ENCODE measurements at regions not wholly inside any gene's neighbourhood (a gene's known extent, or its start where the extent isn't known, plus 50 kb on each side); places are given as distances from the start of the nearest gene placed in this dataset.
"Not testable (repeated sequence)": the region's sequence is repeated elsewhere in the genome, so short reads cannot be mapped to it uniquely, and the experiment has no call there.

DNA sequence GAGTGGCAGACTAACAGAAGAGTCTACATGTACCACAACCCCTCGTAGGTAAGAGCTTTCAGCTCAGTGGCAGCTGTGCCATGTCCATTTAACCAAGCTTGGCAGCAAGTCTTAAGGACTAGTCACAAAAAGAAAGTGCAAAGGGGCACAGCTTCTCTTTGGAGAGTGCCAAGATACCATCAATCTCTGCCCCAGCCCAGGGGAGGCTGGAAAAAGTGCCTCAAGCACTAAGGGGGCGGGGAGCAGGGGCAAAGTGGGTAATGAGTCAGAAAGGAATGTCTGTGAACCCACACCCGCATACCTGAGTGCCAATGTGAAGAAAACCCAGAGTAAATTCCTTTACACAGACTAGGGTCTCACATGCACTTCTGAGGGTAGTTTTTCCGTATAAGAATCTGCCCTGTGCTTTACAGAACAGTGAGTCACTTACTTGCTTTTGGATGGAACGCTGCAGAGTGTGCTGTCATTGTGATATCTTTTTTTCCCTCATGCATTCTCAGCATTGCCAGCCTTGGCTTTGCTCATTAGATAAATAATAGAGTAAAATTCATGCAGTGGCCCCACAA, 219.8 kb downstream of the ZNF674 start:
- Histone ChIP-seq H3K27ac (ENCODE audit: low read depth, low read length) (peak overlapping the region; percentile 97; the same call in 1 of the 2 replicates), H3K36me3 (ENCODE audit: control insufficient read depth, insufficient read depth, low read length) (no peaks in the 10 kb centered on the region), H3K4me3 (ENCODE audit: low read depth, low read length) (peak overlapping the region; percentile 9; the same call in 1 of the 2 replicates), H3K9ac (ENCODE audit: low read length) (peak overlapping the region; percentile 89), H3K4me1 (ENCODE audit: control insufficient read depth, insufficient read depth, low read length) (peaks cover 48% of the 10 kb centered on the region), H3K9me3 (ENCODE audit: control insufficient read depth, insufficient read depth, low read depth, low read length) (no peaks in the 10 kb centered on the region), H3K27me3 (ENCODE audit: control insufficient read depth, insufficient read depth, low read length) (no peaks in the 10 kb centered on the region)

DNA sequence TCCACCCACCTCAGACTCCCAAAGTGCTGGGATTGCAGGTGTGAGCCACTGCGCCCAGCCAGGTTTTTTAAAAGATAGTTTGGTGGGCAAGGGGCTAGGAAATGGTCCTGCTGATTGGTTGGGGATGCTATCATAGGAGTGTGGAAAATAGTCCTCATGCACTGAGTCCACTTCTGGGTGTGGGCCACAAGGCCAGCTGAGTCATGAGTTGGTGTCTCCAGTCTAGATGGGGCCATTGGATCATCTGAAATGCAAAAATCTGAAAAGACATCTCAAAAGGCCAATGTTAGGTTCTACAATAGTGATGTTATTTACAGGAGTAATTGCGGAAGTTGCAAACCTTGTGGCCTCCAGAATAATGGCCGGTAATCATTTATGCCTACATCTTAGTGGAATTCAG, 221.1 kb downstream of the ZNF674 start:
- H3K4me3 ChIP-seq (ENCODE audit: low read depth, low read length): no peak overlapping the region
- H3K36me3 ChIP-seq (ENCODE audit: control insufficient read depth, insufficient read depth, low read length): no peaks in the 10 kb centered on the region
- H3K4me1 ChIP-seq (ENCODE audit: control insufficient read depth, insufficient read depth, low read length): peaks cover 53% of the 10 kb centered on the region
- H3K9me3 ChIP-seq (ENCODE audit: control insufficient read depth, insufficient read depth, low read depth, low read length): no peaks in the 10 kb centered on the region
- no peaks in the 10 kb centered on the region for H3K27me3 ChIP-seq (ENCODE audit: control insufficient read depth, insufficient read depth, low read length)
- H3K27ac ChIP-seq (ENCODE audit: low read depth, low read length): peak overlapping the region; percentile 97; the same call in 1 of the 2 replicates
- H3K9ac ChIP-seq (ENCODE audit: low read length): no peak overlapping the region

DNA sequence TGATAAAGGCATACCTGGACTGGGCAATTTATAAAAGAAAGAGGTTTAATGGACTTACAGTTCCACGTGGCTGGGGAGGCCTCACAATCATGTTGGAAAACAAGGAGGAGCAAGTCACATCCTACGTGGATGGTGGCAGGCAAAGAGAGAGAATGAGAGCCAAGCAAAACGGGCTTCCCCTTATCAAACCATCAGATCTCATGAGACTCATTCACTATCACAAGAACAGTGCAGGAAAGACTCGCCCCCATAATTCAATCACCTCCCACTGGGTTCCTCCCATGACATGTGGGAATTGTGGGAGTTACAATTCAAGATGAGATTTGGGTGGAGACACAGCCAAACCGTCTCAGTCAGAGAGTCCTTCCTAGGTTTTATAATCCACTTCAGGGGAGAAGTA, 222.3 kb downstream of the ZNF674 start:
- H3K9me3 ChIP-seq (ENCODE audit: control insufficient read depth, insufficient read depth, low read depth, low read length); H3K27ac ChIP-seq (ENCODE audit: low read depth, low read length); H3K4me3 ChIP-seq (ENCODE audit: low read depth, low read length); H3K9ac ChIP-seq (ENCODE audit: low read length); H3K27me3 ChIP-seq (ENCODE audit: control insufficient read depth, insufficient read depth, low read length); H3K36me3 ChIP-seq (ENCODE audit: control insufficient read depth, insufficient read depth, low read length): not testable (repeated sequence)
- peaks cover 46% of the 10 kb centered on the region for H3K4me1 ChIP-seq (ENCODE audit: control insufficient read depth, insufficient read depth, low read length)

DNA sequence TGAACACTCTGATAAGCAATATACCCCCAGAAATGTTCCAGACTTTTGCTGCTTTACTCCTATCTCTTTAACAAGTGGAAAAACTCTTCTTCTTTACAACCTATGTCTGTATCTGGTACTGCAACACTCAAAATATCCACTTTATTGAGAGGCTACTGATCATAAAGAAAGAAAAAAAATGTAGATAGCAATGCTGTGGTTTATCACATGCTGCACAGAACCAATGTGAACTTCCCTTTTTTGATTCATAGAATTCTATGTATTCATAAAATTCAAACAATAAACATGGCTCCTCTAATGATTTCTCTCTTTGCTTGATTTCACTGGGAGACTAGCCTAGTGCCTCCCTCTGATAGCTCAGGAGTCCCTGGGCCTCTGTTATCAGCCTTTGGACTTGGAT, 223.5 kb downstream of the ZNF674 start:
- Histone ChIP-seq H3K9me3 (ENCODE audit: control insufficient read depth, insufficient read depth, low read depth, low read length) (no peaks in the 10 kb centered on the region), H3K27ac (ENCODE audit: low read depth, low read length) (no peak overlapping the region), H3K9ac (ENCODE audit: low read length) (no peak overlapping the region), H3K4me3 (ENCODE audit: low read depth, low read length) (no peak overlapping the region), H3K4me1 (ENCODE audit: control insufficient read depth, insufficient read depth, low read length) (peaks cover 50% of the 10 kb centered on the region), H3K27me3 (ENCODE audit: control insufficient read depth, insufficient read depth, low read length) (no peaks in the 10 kb centered on the region), H3K36me3 (ENCODE audit: control insufficient read depth, insufficient read depth, low read length) (no peaks in the 10 kb centered on the region)

DNA sequence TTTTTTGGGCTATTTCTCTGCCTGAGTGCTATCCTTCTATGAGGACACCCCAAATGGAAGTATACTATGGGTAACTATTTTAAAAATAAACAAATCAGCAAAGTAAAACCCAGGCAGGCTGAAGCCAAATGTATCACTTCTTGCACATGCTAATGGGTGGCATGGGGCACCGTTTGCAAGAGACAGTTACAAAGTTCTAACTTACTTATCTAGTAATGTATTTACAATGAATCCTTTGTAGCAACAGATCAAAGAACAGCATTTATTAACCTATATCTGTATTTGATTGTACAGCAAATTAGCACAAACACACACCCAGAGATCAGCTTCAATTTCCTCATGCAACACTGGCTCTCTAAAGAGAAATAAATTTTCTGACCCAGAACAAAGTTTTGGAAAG, 225.5 kb downstream of the ZNF674 start:
- H3K27me3 ChIP-seq (ENCODE audit: control insufficient read depth, insufficient read depth, low read length): no peaks in the 10 kb centered on the region
- H3K36me3 ChIP-seq (ENCODE audit: control insufficient read depth, insufficient read depth, low read length): no peaks in the 10 kb centered on the region
- H3K9ac ChIP-seq (ENCODE audit: low read length): no peak overlapping the region
- no peaks in the 10 kb centered on the region for H3K9me3 ChIP-seq (ENCODE audit: control insufficient read depth, insufficient read depth, low read depth, low read length)
- no peak overlapping the region for H3K4me3 ChIP-seq (ENCODE audit: low read depth, low read length)
- H3K27ac ChIP-seq (ENCODE audit: low read depth, low read length): no peak overlapping the region
- peaks cover 32% of the 10 kb centered on the region for H3K4me1 ChIP-seq (ENCODE audit: control insufficient read depth, insufficient read depth, low read length)

DNA sequence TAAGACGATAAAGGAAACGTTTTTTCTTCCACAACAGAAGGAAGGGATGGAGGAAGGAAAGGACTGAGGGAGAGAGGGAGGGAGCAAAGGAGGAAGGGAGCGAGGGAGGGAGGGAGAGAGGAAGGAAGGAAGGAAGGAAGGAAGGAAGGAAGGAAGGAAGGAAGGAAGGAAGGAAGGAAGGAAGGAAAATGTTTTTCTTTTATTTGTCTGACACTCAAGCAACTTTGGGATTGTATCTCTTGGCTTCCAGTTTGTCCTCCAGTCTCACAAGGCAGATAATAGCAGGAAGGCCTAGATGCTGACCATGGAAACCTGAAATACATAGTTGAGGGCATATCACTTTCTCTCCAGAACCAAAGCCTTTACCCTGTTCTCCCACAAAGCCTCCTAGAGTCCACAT, 226.7 kb downstream of the ZNF674 start:
- no peaks in the 10 kb centered on the region for H3K36me3 ChIP-seq (ENCODE audit: control insufficient read depth, insufficient read depth, low read length)
- no peak overlapping the region for H3K9ac ChIP-seq (ENCODE audit: low read length)

DNA sequence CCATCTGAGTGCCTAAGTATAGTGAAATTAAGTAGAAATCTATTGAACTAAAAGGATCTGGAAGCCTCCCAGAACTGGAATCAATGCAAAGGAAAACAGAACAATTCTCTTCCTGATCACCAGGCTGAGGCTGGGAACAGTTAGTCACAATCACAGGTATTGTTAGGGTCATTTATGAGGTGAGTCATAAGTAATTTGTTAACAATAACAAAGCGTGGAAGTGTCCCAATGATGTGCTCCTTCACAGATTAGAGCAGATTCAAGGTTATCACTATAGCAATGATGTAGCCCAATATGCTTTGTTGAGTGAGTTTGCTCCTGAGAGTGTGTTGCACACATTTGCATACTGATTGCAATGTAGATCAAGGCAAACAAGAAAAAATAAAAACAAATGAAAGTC, 228.1 kb downstream of the ZNF674 start:
- Histone ChIP-seq H3K4me3 (ENCODE audit: low read depth, low read length) (no peak overlapping the region), H3K4me1 (ENCODE audit: control insufficient read depth, insufficient read depth, low read length) (peaks cover 25% of the 10 kb centered on the region), H3K9ac (ENCODE audit: low read length) (no peak overlapping the region), H3K27ac (ENCODE audit: low read depth, low read length) (no peak overlapping the region), H3K36me3 (ENCODE audit: control insufficient read depth, insufficient read depth, low read length) (no peaks in the 10 kb centered on the region), H3K9me3 (ENCODE audit: control insufficient read depth, insufficient read depth, low read depth, low read length) (no peaks in the 10 kb centered on the region), H3K27me3 (ENCODE audit: control insufficient read depth, insufficient read depth, low read length) (no peaks in the 10 kb centered on the region)

More for the DNA sequence above, 226.7 kb downstream of the ZNF674 start:
- Histone ChIP-seq H3K27ac (ENCODE audit: low read depth, low read length) (no peak overlapping the region), H3K9me3 (ENCODE audit: control insufficient read depth, insufficient read depth, low read depth, low read length) (no peaks in the 10 kb centered on the region), H3K27me3 (ENCODE audit: control insufficient read depth, insufficient read depth, low read length) (no peaks in the 10 kb centered on the region), H3K4me3 (ENCODE audit: low read depth, low read length) (no peak overlapping the region), H3K4me1 (ENCODE audit: control insufficient read depth, insufficient read depth, low read length) (peaks cover 25% of the 10 kb centered on the region)

DNA sequence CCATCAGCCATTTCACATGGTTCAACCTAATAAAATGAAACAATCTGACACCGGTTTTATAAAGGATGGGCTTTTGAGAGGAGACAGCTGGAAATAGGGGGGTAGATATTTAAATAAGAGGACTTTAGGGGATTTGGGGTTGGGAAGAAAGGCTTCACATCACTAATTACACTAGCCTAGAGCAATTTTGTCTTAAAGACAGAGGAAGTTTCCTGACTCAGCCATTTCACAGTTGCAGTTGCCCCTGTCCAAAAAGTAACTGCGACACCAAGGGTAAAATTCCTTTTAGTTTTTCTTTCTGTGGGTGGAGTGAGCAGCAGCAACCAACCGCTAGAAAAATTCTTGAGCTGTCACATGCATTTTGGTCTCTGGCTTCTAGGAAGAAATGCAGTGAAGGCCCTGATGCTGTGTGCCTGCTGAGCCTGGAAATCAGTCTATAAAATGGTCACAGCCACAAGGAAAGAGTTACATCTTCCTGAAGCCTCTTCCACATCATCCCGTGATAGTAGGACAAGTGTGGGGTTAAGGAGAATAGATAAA, 233.6 kb downstream of the ZNF674 start:
- H3K27ac ChIP-seq (ENCODE audit: low read depth, low read length): no peak overlapping the region
- no peak overlapping the region for H3K4me3 ChIP-seq (ENCODE audit: low read depth, low read length)
- H3K36me3 ChIP-seq (ENCODE audit: control insufficient read depth, insufficient read depth, low read length): no peaks in the 10 kb centered on the region
- peaks cover 31% of the 10 kb centered on the region for H3K4me1 ChIP-seq (ENCODE audit: control insufficient read depth, insufficient read depth, low read length)
- H3K27me3 ChIP-seq (ENCODE audit: control insufficient read depth, insufficient read depth, low read length): no peaks in the 10 kb centered on the region
- 0 out of 2 replicates have a peak, but pooled peaks cover under 1% of the 10 kb centered on the region for H3K9me3 ChIP-seq (ENCODE audit: control insufficient read depth, insufficient read depth, low read depth, low read length)
- no peak overlapping the region for H3K9ac ChIP-seq (ENCODE audit: low read length)

DNA sequence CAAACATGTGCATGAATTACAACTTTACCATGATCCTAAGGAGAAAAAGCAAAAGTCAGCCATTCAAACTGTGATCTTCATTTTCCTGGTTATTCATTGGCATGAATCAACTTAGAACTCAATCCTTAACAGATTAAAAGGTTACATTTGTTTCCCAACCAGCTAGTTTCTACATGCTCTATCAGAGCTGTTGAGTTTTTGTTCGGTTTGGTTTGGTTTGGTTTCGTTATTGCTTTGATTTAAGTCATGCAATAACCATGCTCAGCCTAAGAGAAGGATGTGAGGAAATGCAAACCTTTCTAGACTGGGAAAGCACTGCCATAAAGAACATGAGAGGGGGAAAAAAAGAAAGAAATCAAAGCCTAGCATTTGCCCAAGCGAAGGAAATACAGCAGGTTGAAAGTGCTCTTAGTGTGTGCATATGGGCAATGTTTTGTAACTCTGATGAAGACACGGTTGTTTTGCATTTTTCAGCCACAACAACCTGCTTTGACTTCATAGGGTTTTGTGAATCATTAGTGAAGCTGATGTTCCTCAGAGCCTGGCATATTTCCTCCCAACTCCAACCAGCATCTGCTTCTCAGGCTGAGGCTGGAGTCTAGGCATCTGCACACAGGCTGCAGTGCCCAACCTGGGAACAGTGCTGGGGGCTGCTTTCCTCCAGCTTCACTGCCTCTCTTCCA, 234.3 kb downstream of the ZNF674 start:
- H3K9me3 ChIP-seq (ENCODE audit: control insufficient read depth, insufficient read depth, low read depth, low read length): peaks cover 8% of the 10 kb centered on the region
- H3K36me3 ChIP-seq (ENCODE audit: control insufficient read depth, insufficient read depth, low read length): no peaks in the 10 kb centered on the region
- peaks cover 31% of the 10 kb centered on the region for H3K4me1 ChIP-seq (ENCODE audit: control insufficient read depth, insufficient read depth, low read length)
- no peak overlapping the region for H3K4me3 ChIP-seq (ENCODE audit: low read depth, low read length)
- no peaks in the 10 kb centered on the region for H3K27me3 ChIP-seq (ENCODE audit: control insufficient read depth, insufficient read depth, low read length)
- no peak overlapping the region for H3K9ac ChIP-seq (ENCODE audit: low read length)
- H3K27ac ChIP-seq (ENCODE audit: low read depth, low read length): 0 out of 2 replicates have a peak overlapping the region, but pooled peaks have one; percentile 18

DNA sequence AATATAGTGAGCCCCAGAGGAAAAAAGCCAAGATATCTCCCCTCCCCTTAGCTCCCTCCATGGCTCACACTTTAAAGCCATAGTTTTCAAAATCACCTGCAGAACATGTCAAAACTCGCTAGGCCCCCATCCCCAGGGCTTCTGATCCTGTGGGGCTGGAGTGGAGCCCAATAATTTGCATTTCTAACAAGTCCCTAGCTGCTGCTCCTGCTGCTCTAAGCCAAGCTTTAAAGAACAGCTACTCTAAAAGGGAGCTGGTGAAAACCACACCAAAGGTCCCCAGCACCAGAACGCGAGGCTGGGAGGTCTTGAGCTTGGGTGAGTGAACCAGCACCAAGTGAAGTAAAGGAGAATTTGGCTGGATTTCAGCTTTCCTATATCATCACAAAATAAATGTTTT, 237.1 kb downstream of the ZNF674 start:
- Histone ChIP-seq H3K27ac (ENCODE audit: low read depth, low read length) (no peak overlapping the region), H3K9ac (ENCODE audit: low read length) (no peak overlapping the region), H3K9me3 (ENCODE audit: control insufficient read depth, insufficient read depth, low read depth, low read length) (peaks cover 22% of the 10 kb centered on the region), H3K27me3 (ENCODE audit: control insufficient read depth, insufficient read depth, low read length) (no peaks in the 10 kb centered on the region), H3K4me3 (ENCODE audit: low read depth, low read length) (no peak overlapping the region), H3K36me3 (ENCODE audit: control insufficient read depth, insufficient read depth, low read length) (no peaks in the 10 kb centered on the region), H3K4me1 (ENCODE audit: control insufficient read depth, insufficient read depth, low read length) (peaks cover 31% of the 10 kb centered on the region)

DNA sequence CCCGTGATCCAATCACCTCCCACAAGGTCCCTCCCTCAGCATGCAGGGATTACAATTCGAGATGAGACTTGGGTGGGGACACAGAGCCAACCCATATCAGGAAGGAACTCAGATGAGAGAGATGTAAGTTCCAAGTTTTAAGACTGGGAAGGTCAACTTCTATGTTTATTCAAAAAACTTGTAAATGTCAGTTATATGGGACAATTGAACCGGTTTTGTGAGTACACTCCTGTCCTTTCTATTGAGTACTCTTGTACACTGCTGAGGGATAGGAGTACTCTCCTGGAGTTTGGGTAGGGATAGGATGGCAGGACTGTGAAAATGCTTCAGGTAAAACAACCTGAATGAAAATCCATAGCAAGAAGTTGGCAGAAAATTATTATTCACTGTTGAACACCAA, 239.1 kb downstream of the ZNF674 start:
- H3K27me3 ChIP-seq (ENCODE audit: control insufficient read depth, insufficient read depth, low read length): no peaks in the 10 kb centered on the region
- H3K4me3 ChIP-seq (ENCODE audit: low read depth, low read length): no peak overlapping the region
- no peak overlapping the region for H3K27ac ChIP-seq (ENCODE audit: low read depth, low read length)

More for the DNA sequence above, 239.1 kb downstream of the ZNF674 start:
- H3K9ac ChIP-seq (ENCODE audit: low read length): no peak overlapping the region
- peaks cover 22% of the 10 kb centered on the region for H3K9me3 ChIP-seq (ENCODE audit: control insufficient read depth, insufficient read depth, low read depth, low read length)
- no peaks in the 10 kb centered on the region for H3K36me3 ChIP-seq (ENCODE audit: control insufficient read depth, insufficient read depth, low read length)
- H3K4me1 ChIP-seq (ENCODE audit: control insufficient read depth, insufficient read depth, low read length): peaks cover 21% of the 10 kb centered on the region

Data from HUES6 (cell line).